IMR-90 (cell line): ENCODE measurements at regions not wholly inside any gene's neighbourhood (a gene's known extent, or its start where the extent isn't known, plus 50 kb on each side); places are given as distances from the start of the nearest gene placed in this dataset.

ENCODE experiments used
- ATAC-seq: fragments of 200-7000 bp; cut with Tn5 transposase; 2 replicates; pipeline ENCODE4 v1.9.1; 2020; ENCODE audit warnings: low read depth, mild to moderate bottlenecking, moderate library complexity
- BruUV-seq: library from RNA; stranded (reverse); fragments of 400-500 nt; replicated peaks from 2 replicates; lab custom pipeline; 2021; lab: Mats Ljungman, UMichigan
- CTCF ChIA-PET: fragments of 300-600 bp; formaldehyde crosslinking; extraction: SDS; loops from one replicate; lab custom pipeline; 2021; ENCODE audit warnings: antibody characterized with exemption; lab: Yijun Ruan, JAX
- POLR2A ChIA-PET: fragments of 300-600 bp; sonication (Branson Sonifier 250); formaldehyde crosslinking; loops from one replicate; lab custom pipeline; 2022; ENCODE audit warnings: antibody characterized with exemption; ENCODE audit not compliant: unreplicated experiment; lab: Charles Lee
- DNase-seq: peaks from one replicate; pipeline ENCODE4 v3.0.0; 2013
- H2AFZ ChIP-seq: replicated peaks from 2 replicates; pipeline ENCODE3; 2013; ENCODE audit warnings: low read length, mild to moderate bottlenecking; ENCODE audit not compliant: poor library complexity
- H2AK5ac ChIP-seq: 2 replicates; pipeline ENCODE4 v1.6.1; 2013; ENCODE audit warnings: low read depth, low read length, inconsistent platforms
- H2AK9ac ChIP-seq: replicated peaks from 2 replicates; pipeline ENCODE3; 2013; ENCODE audit warnings: mild to moderate bottlenecking, low read depth, low read length, moderate library complexity; ENCODE audit not compliant: poor library complexity
- H2BK120ac ChIP-seq: 2 replicates; pipeline ENCODE4 v1.6.1; 2013; ENCODE audit warnings: low read depth, low read length, inconsistent platforms
- H2BK15ac ChIP-seq: 3 replicates; pipeline ENCODE4 v1.6.1; 2013; ENCODE audit warnings: low read depth, low read length, inconsistent platforms
- H2BK20ac ChIP-seq: 2 replicates; pipeline ENCODE4 v1.6.1; 2013; ENCODE audit warnings: low read depth, mild to moderate bottlenecking, inconsistent platforms, low read length, moderate library complexity
- H2BK5ac ChIP-seq: 2 replicates; pipeline ENCODE4 v1.6.1; 2013; ENCODE audit warnings: mild to moderate bottlenecking, low read depth, low read length, inconsistent platforms; ENCODE audit not compliant: poor library complexity, severe bottlenecking
- H3K14ac ChIP-seq: replicated peaks from 2 replicates; pipeline ENCODE4 v1.6.1; 2013; ENCODE audit warnings: low read depth, low read length, inconsistent platforms
- H3K18ac ChIP-seq: 2 replicates; pipeline ENCODE4 v1.6.1; 2013; ENCODE audit warnings: low read depth, low read length, control low read depth
- H3K23ac ChIP-seq: 2 replicates; pipeline ENCODE4 v1.6.1; 2013; ENCODE audit warnings: low read depth, low read length, inconsistent platforms
- H3K27ac ChIP-seq: 2 replicates; pipeline ENCODE4 v1.5.1; 2013; ENCODE audit warnings: mild to moderate bottlenecking, control low read depth, low read length; ENCODE audit not compliant: insufficient read depth
- H3K27me3 ChIP-seq: 2 replicates; pipeline ENCODE4 v1.6.1; 2013; ENCODE audit warnings: low read length; ENCODE audit not compliant: control insufficient read depth, insufficient read depth
- H3K36me3 ChIP-seq: 2 replicates; pipeline ENCODE4 v1.6.1; 2013; ENCODE audit warnings: low read length, mixed read lengths; ENCODE audit not compliant: control insufficient read depth, insufficient read depth
- H3K4ac ChIP-seq: 2 replicates; pipeline ENCODE4 v1.6.1; 2013; ENCODE audit warnings: low read depth, low read length, inconsistent platforms
- H3K4me1 ChIP-seq: 2 replicates; pipeline ENCODE4 v1.6.1; 2013; ENCODE audit warnings: low read length, mixed read lengths; ENCODE audit not compliant: control insufficient read depth, insufficient read depth
- H3K4me2 ChIP-seq: 2 replicates; pipeline ENCODE4 v1.6.1; 2013; ENCODE audit warnings: low read depth, mild to moderate bottlenecking, control low read depth, low read length, moderate library complexity
- H3K4me3 ChIP-seq: 2 replicates; pipeline ENCODE4 v1.5.1; 2013; ENCODE audit warnings: low read depth, mild to moderate bottlenecking, control low read depth, low read length, moderate library complexity; ENCODE audit not compliant: insufficient read depth
- H3K56ac ChIP-seq: 2 replicates; pipeline ENCODE4 v1.6.1; 2013; ENCODE audit warnings: low read length, inconsistent platforms; ENCODE audit not compliant: insufficient read depth; ENCODE audit errors: extremely low read depth
- H3K79me1 ChIP-seq, 2 experiments: 2 replicates each; pipeline ENCODE4 v1.6.1; 2013; ENCODE audit warnings: low read length in 2 of 2, inconsistent platforms in 1 of 2, low read depth in 1 of 2
- H3K9ac ChIP-seq: 2 replicates; pipeline ENCODE4 v1.6.1; 2013; ENCODE audit warnings: low read depth, low read length, control low read depth
- H3K9me1 ChIP-seq: 2 replicates; pipeline ENCODE4 v1.6.1; 2013; ENCODE audit warnings: low read length, inconsistent platforms; ENCODE audit not compliant: insufficient read depth
- H3K9me3 ChIP-seq: 2 replicates; pipeline ENCODE4 v1.6.1; 2013; ENCODE audit warnings: low read length; ENCODE audit not compliant: control insufficient read depth, insufficient read depth
- H4K20me1 ChIP-seq: 2 replicates; pipeline ENCODE4 v1.6.1; 2013; ENCODE audit warnings: low read length, inconsistent platforms; ENCODE audit not compliant: insufficient read depth
- H4K5ac ChIP-seq: 2 replicates; pipeline ENCODE4 v1.6.1; 2013; ENCODE audit warnings: mild to moderate bottlenecking, low read depth, low read length, control low read depth
- H4K8ac ChIP-seq, 2 experiments: 2 replicates each; pipeline ENCODE4 v1.6.1; 2013; ENCODE audit warnings: low read depth in 2 of 2, low read length in 2 of 2, control low read depth in 1 of 2, inconsistent platforms in 1 of 2
- H4K91ac ChIP-seq: 2 replicates; pipeline ENCODE4 v1.6.1; 2013; ENCODE audit warnings: low read depth, low read length, inconsistent platforms; ENCODE audit not compliant: insufficient read depth
- CEBPB ChIP-seq: IDR thresholded peaks from 2 replicates; pipeline ENCODE4 v1.6.1; 2012; ENCODE audit warnings: low read depth, low read length, improper control_type of control experiment
- CHD1 ChIP-seq: IDR thresholded peaks from 2 replicates; pipeline ENCODE4 v1.6.1; 2012; ENCODE audit warnings: low read depth, low read length, improper control_type of control experiment
- FOS ChIP-seq: fragments of 150-350 bp; IDR thresholded peaks from 2 replicates; pipeline ENCODE4 v1.6.1; 2016; ENCODE audit warnings: low read depth, low read length
- MAZ ChIP-seq: IDR thresholded peaks from 2 replicates; pipeline ENCODE4 v1.6.1; 2012; ENCODE audit warnings: low read depth, mild to moderate bottlenecking, low read length, improper control_type of control experiment, moderate library complexity, borderline replicate concordance
- NFE2L2 ChIP-seq: fragments of 150-350 bp; IDR thresholded peaks from 2 replicates; pipeline ENCODE4 v1.6.1; 2016; ENCODE audit warnings: low read depth, mild to moderate bottlenecking, low read length
- POLR2A ChIP-seq: IDR thresholded peaks from 2 replicates; pipeline ENCODE4 v1.6.1; 2012; ENCODE audit warnings: mild to moderate bottlenecking, low read depth, low read length
- RAD21 ChIP-seq: IDR thresholded peaks from 2 replicates; pipeline ENCODE4 v1.6.1; 2012; ENCODE audit warnings: low read length, improper control_type of control experiment
- RCOR1 ChIP-seq: IDR thresholded peaks from 2 replicates; pipeline ENCODE4 v1.6.1; 2012; ENCODE audit warnings: mild to moderate bottlenecking, low read length, improper control_type of control experiment; ENCODE audit not compliant: insufficient replicate concordance
- SMC3 ChIP-seq: fragments of 150-350 bp; IDR thresholded peaks from 2 replicates; pipeline ENCODE4 v1.6.1; 2016; ENCODE audit warnings: low read depth, mild to moderate bottlenecking, antibody characterized with exemption, low read length, moderate library complexity
- USF2 ChIP-seq: fragments of 150-350 bp; IDR thresholded peaks from 2 replicates; pipeline ENCODE4 v1.6.1; 2017; ENCODE audit warnings: mild to moderate bottlenecking, antibody characterized with exemption, low read length, low read depth
- WGBS, 2 experiments: methylation state at CpG; one replicate each; pipeline versions ENCODE4 v1.1.5 to v1.1.7; 2013; ENCODE audit warnings: missing lambda C conversion rate in 2 of 2; ENCODE audit not compliant: insufficient read length in 1 of 2; ENCODE audit errors: extremely low coverage in 2 of 2; 5-methylcytosine and 5-hydroxymethylcytosine counted together
- dilution Hi-C: fragments of 300-500 bp; cut with HindIII; formaldehyde crosslinking; loops from one replicate; pipeline ENCODE4 v1.14.3; 2018; ENCODE audit warnings: low sequenced_read_pairs; ENCODE audit not compliant: unreplicated experiment
- in situ Hi-C: fragments of 300-500 bp; cut with MboI; formaldehyde crosslinking; loops from 3 replicates; pipeline ENCODE4 v1.14.3; 2019; ENCODE audit warnings: low sequenced_read_pairs, inconsistent platforms, mixed read lengths
- intact Hi-C: fragments of 100-400 bp; cut with micrococcal nuclease; formaldehyde crosslinking; loops from 2 replicates; pipeline ENCODE4 v1.10.0; 2022
- TF ChIP-seq, protein P1 (sequence below): conservative IDR thresholded peaks from 2 replicates; pipeline ENCODE4 v1.5.1; 2012; ENCODE audit warnings: mild to moderate bottlenecking, low read depth, low read length, improper control_type of control experiment

- Histone ChIP-seq H2BK5ac (no peak overlapping the region), H3K9ac (no peak overlapping the region), H3K18ac (no peak overlapping the region), H2AFZ (no peak overlapping the region), H2AK9ac (no peak overlapping the region), H3K23ac (no peak overlapping the region), H3K4me3 (no peak overlapping the region), H3K14ac (no peak overlapping the region), H3K79me1 (no peaks in the 10 kb centered on the region), H3K9me3 (no peaks in the 10 kb centered on the region), H4K20me1 (no peaks in the 10 kb centered on the region), H3K27ac (no peak overlapping the region), H3K4me2 (no peak overlapping the region), H3K4ac (no peak overlapping the region), H2BK15ac (no peak overlapping the region), H3K4me1 (no peaks in the 10 kb centered on the region), H2BK20ac (no peak overlapping the region), H4K8ac (no peak overlapping the region), H3K36me3 (no peaks in the 10 kb centered on the region), H3K27me3 (no peaks in the 10 kb centered on the region; the same call in 1 of the 2 replicates), H2AK5ac (no peak overlapping the region), H4K5ac (no peak overlapping the region), H4K91ac (no peak overlapping the region), H3K56ac (no peak overlapping the region), H3K9me1 (no peaks in the 10 kb centered on the region), H2BK120ac (no peak overlapping the region)
- dilution Hi-C loops, result no loop called here
- ChIA-PET CTCF (no interaction called here), POLR2A (no interaction called here)
- no peak for ATAC-seq
- no CpG with 5 or more reads among the region's 3 CpGs for WGBS, 2 experiments
- TF ChIP-seq NFE2L2 (no peak), MAZ (no peak), CEBPB (no peak), SMC3 (no peak), RCOR1 (no peak), FOS (no peak), POLR2A (no peak), RAD21 (no peak), CHD1 (no peak), USF2 (no peak)
- TF ChIP-seq, protein P1, sequence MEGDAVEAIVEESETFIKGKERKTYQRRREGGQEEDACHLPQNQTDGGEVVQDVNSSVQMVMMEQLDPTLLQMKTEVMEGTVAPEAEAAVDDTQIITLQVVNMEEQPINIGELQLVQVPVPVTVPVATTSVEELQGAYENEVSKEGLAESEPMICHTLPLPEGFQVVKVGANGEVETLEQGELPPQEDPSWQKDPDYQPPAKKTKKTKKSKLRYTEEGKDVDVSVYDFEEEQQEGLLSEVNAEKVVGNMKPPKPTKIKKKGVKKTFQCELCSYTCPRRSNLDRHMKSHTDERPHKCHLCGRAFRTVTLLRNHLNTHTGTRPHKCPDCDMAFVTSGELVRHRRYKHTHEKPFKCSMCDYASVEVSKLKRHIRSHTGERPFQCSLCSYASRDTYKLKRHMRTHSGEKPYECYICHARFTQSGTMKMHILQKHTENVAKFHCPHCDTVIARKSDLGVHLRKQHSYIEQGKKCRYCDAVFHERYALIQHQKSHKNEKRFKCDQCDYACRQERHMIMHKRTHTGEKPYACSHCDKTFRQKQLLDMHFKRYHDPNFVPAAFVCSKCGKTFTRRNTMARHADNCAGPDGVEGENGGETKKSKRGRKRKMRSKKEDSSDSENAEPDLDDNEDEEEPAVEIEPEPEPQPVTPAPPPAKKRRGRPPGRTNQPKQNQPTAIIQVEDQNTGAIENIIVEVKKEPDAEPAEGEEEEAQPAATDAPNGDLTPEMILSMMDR, result no peak
- DNase-seq, result no peak
- in situ Hi-C loops, result no loop called here
- intact Hi-C loops, result no loop called here
- no TSS peak for BruUV-seq
These were observed 407.3 kb downstream of the TBL1XR1 start for GRCh38 chr3:176789947-176790346.
